ENCODE measurements at regions not wholly inside any gene's neighbourhood (a gene's known extent, or its start where the extent isn't known, plus 50 kb on each side); places are given as distances from the start of the nearest gene placed in this dataset.
"Not testable (repeated sequence)": the region's sequence is repeated elsewhere in the genome, so short reads cannot be mapped to it uniquely, and the experiment has no call there.

DNA sequence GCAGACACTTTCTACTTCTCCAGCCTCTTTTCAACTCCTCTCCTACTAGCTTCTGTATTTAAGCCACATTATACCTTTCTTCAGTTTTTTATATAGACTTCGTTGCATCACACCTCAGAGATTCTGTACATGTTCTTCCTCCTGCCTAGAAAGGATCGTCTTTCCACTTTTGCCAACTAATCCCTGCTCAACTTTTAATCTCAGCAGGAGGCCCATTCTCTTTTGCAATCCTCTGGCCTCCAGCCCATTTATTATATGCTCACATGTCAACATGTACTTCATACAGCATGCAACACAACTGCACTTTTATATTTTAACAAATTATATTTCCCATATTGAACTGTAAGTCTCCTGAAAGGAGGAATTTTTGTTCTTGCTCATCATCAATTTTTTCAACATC lies 476.5 kb upstream of the SMIM31 start:
- not testable (repeated sequence) for DNase-seq (ENCODE audit: low read depth in 4 of 4, low spot score in 3 of 4)

DNA sequence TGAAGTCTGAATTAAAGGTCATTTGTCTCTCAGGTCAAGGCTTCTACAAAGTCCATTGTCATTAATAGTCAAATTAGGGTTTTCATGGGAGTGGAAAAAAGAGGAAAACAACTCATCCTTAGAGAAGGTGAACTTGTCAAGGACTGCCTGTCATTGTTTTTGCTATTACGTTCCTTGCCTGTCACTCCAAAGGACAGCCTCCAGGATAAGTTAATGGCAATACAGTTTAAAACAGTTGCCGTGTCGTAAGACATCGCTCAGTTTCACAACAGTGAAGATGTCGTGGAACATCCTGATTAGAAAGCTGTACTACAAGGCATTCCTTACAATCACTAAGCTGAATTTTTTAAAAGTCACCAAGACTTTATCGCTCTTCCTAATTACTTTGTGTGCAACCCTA lies 466.8 kb upstream of the SMIM31 start:
- DNase-seq (ENCODE audit: low read depth in 4 of 4, low spot score in 3 of 4), result no peak

DNA sequence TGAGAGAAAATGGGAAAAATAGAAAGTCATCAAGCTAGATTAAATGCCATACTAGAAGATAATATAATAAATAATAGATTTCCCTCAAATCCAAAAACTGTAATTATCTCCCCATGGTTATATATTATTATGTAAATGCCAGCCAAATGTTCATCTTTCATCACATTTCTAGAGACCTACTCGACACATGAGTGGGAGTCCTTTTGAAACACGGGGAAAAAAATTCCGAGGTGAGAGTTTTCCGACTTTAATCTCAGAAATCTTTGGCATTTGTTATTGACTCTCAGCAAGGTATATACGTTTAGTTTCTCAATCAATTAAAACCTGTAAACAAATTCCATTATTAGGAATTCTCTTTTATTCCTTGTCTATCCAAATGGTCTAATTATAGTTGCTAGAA lies 465.4 kb upstream of the SMIM31 start:
- DNase-seq (ENCODE audit: low read depth in 4 of 4, low spot score in 3 of 4), result no peak

DNA sequence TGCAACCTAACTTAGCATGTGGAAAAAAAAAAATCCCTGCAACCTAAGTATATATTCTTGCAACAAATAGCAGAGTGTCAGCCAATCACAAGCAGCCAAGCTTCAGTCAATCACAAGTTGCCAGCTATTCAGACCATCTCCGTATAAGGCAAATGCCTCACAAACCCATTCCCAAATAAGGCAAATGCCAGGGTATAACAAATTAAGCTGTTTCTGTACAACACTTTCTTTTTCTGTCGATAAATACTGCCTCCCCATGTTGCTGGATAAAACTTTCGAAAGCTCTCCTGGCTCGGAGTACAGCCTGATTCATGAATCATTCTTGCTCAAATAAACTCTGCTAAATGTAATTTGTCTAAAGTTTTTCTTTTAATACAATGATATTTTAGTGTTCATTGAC lies 460.7 kb upstream of the SMIM31 start:
- DNase-seq (ENCODE audit: low read depth in 4 of 4, low spot score in 3 of 4), result no peak

DNA sequence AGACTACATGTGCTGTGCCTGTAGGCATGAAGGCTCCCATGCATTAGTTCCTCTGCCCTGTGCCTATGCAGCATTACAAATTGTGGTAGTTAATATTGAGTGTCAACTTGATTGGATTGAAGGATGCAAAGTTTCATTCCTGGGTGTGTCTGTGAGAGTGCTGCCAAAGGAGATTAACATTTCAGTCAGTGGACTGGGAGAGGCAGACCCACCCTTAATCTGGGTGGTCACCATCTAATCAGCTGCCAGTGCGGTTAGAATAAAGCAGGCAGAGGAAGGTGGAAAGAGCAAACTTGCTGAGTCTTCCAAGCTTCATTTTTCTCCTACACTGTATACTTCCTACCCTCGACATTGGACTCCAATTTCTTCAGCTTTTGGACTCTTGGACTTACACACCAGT lies 460.2 kb upstream of the SMIM31 start:
- DNase-seq (ENCODE audit: low read depth in 4 of 4, low spot score in 3 of 4), result no peak

DNA sequence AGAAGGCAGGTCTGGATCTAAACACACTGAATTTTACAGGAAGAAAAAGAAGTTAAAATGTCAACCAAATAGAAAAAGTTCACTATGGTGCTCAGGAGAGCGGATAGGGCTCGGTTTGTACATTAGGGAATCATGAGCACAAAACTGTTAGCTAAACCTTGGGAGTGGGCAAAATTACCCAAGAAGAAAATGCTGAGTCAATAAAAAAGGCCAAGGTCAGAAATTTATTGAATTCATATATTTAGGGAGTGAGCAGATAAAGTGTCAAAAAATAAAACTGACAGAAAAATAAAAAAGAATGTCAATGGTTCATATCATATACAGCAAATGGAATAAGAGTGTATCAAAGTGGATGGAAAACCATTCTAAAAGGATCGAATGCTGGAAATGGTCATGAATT lies 452.5 kb upstream of the SMIM31 start:
- no peak for DNase-seq (ENCODE audit: low read depth in 4 of 4, low spot score in 3 of 4)

DNA sequence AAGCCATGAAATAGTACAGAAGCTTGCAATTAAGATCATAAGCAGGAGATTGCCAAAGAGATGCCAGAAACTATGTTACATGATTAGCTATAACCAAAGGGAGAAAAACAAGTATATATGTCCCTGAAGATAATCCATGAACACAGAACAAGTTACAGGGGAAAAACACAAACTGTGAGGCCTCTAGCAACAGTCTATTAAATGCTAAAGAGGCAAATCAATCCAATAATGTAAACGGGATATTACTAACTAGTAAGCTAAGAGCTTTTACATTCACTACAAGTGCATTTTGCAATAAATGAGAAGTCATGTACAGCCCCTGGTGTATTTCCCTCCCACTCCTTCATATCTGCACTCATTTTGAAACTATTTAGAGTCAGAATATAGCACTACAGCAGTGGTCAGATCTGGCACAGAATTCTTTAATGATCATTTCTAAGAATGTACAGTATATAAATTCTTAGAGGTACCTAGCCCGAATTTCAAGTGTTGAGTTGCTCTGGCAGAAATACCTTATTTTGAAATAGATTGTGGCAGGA lies 449.8 kb upstream of the SMIM31 start:
- no peak for DNase-seq (ENCODE audit: low read depth in 4 of 4, low spot score in 3 of 4)

DNA sequence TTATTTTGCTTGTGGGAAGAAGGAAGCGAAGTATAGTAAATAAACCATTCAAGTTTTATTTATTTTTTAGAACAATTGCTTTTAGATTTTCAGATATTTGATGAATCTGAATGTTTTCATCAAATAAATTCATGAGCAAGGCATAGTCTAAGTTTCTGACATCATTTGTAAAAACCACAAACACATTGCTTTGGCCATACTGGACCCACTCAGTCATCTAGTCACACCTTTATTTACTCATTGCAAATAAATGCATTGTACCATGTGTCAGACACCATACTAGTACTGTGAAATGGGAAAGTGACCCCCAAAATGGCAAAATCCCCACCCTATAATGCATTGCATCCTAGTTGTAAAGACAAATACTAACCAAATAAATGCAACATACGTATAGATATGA lies 449.1 kb upstream of the SMIM31 start:
- no peak for DNase-seq (ENCODE audit: low read depth in 4 of 4, low spot score in 3 of 4)

DNA sequence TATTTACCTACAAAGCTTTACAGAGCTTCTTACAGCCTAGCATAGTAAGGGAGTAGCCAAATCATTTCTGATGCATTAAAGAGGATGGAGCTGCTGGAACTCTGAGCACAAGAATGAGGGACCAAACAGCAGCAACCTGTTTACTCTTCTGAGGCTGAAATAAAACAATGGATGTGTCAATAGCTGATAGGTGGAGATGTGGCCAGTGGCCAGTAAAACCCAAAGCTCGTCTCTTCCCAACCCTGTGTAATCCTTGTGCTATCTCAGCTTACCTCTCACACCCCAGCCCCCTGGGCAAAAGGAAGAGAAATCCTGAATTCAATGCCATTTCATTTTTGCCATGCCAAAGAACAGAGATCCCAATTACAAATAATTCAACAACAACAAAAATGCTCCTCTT lies 446.7 kb upstream of the SMIM31 start:
- no peak for DNase-seq (ENCODE audit: low read depth in 4 of 4, low spot score in 3 of 4)

DNA sequence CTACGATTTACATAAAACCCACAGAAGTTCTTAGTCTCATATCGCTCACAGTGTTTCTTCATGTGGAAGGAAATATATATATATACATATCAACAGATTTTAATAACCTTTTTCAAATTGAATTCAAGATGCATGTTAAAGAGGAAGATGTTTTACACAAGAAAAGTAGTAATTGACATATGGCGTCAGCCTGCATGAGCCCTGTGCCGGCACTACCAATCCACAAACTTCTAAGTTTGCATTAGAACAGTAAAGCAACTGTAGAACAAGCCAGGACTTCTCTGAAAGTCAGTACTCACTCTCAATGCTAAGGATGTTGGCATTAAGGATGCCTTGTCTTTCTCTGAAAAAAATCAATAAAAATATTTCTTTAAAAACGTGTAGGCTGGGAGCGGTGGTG lies 441.3 kb upstream of the SMIM31 start:
- DNase-seq (ENCODE audit: low read depth in 4 of 4, low spot score in 3 of 4), result no peak

DNA sequence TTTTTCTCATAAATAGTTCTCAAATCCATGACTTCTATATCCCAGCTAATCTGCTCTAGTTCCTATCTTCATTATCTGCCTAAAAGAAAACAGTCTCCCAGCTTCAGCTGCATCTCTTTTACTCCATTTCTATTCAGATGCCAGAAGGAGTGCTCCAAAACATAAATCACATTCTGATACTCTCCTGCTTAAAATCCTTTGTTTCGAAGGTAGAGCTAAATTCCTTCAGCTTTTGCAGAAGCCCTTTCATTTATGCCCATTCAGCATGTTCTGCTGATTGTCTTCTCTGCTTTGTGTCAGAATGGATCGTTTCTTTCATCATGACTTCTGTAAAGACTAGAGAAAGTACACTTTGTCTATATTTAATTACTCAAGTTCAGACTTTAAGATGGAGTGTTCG lies 440.1 kb upstream of the SMIM31 start:
- no peak for DNase-seq (ENCODE audit: low read depth in 4 of 4, low spot score in 3 of 4)

DNA sequence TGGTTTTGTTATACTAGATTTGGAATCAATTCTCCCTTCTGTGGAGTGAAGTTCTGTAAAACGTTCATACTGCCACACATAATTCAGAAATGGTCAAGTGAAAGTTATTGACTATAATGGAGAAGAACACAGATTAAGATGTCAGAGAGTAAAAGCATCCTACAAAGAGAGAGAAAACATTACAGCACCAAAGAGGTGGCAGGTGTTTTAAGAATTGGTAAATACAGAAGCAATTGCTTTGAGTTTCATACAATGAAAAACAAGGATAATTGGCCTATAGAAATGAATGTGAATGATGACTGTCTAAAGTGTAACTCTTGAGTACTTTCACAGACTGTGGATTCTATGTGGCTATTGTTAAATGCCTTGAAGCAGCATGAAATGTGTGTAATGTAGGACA lies 435.6 kb upstream of the SMIM31 start:
- DNase-seq (ENCODE audit: low read depth in 4 of 4, low spot score in 3 of 4), result no peak

DNA sequence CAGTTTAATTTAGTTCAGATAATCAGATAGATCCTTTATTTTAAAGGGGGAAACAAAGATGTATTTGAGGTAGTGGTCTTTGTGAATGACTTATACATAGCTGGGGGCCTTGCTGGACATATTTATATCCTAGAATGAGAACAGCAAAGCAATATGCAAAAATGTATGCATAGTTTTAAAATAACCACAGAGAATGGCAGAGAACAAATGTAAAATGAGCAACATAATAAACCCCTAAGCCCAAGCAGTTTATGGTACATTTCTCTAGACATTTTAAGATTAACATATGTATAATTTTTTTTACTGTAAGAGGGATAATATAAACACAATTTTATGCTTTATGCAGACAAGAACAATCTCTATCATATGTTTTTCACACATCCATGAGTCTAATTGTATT lies 434.2 kb upstream of the SMIM31 start:
- DNase-seq (ENCODE audit: low read depth in 4 of 4, low spot score in 3 of 4), result no peak

DNA sequence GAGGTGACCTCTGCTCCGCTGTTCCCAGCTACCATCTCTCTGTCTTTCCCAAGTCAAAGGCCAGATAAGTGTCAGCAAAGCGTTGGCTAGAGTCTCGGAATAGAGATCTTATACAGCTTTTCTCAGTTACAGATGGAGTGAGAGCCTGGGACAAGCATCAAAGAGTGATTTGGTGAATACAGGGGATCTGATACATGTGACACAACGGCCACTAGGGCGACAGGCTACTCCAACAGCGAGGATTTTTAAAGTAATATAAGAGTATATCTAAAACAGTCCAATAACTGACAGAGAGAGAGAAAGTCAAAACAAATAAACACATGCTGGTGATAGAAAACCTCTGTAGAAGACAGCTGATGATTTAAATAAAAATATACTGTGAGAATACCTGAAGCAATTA lies 433.1 kb upstream of the SMIM31 start:
- DNase-seq (ENCODE audit: low read depth in 4 of 4, low spot score in 3 of 4), result no peak

DNA sequence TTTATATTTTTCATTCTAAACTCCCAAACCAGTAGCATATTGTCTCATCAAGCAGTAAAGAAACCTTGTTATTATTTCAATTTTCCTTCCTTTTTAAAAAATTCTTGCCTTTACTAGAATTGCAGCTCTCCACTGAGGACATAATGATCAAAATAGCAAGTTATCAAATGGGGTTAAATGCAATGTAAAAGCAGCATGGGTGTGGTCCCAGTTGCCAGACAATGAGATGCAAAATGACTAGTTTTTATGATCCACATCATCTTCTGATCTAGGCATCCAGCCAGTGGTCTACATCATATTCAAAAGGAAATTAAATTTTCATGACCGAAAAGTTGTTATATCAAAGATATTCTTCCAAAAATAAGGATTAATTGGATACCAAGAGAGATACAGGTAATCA lies 427.9 kb upstream of the SMIM31 start:
- no peak for DNase-seq (ENCODE audit: low read depth in 4 of 4, low spot score in 3 of 4)

DNA sequence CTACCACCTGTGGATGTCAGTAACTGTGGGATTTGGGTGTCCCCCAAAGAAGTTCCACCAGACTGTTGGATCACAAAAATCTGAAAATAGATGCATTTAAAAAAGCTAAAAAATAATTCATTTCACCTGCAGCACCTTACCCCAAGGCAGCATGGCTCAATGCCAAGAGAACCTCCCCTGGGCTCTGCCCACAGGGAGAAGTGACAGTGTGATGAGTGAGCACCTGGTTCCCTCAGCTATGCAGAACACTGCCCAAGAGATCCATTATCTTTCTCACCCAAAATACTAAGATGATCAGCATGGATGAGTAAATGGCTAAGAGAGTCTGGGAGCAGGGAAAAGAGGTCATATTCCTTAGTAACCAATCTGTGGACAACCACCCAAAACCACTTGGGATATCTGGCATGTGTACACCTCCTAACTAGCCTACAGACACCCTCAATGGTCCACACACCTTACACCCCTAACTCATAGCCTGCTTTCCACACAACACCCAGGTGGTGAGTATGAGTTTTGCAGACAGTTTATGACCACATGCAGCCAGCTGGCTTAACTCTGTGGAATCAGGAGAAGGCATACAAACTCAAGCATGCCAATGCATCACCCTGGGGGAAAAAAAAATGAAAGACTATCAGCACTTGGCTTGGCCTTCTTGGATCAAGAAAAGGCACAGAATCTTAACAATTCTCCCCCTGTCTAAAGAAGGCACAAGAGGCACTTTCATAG lies 416.5 kb upstream of the SMIM31 start:
- DNase-seq (ENCODE audit: low read depth in 4 of 4, low spot score in 3 of 4), result no peak

DNA sequence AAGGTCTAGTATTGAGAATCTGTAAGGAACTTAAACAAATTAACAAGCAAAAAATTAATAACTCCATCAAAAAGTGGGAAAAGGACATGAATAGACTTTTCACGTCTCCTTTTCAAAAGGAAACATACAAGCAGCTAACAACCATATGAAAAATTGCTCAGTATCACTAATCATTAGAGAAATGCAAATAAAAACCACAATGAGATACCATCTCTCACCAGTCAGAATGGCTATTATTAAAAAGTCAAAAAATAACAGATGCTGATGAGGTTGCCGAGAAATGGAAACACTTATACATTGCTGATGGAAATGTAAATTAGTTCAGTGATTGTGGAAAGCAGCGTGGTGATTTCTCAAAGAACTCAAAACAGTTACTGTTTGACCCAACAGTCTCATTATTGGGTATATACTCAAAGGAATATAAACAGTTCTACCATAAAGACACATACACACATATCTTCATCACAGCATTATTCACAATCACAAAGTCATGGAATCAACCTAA lies 410.4 kb upstream of the SMIM31 start:
- DNase-seq (ENCODE audit: low read depth in 4 of 4, low spot score in 3 of 4), result no peak

DNA sequence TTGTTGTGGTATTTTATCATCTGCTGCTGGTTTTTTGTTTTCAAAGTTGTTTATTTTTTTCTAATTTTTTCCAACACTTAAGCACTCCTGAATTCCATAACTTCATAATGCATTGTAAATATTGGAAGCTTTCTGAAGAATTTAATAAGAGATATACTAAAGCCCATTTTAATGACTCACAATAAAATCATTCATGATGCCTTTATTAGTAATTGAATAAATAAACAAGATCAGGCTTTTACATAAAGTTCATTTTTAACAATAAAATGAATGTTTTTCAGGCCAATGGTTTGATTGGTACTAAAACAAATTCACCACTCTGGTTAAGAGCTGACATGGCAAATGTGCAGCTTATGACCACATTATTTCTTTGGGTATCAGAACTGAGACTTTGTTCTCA lies 408.2 kb upstream of the SMIM31 start:
- DNase-seq (ENCODE audit: low read depth in 4 of 4, low spot score in 3 of 4), result no peak

DNA sequence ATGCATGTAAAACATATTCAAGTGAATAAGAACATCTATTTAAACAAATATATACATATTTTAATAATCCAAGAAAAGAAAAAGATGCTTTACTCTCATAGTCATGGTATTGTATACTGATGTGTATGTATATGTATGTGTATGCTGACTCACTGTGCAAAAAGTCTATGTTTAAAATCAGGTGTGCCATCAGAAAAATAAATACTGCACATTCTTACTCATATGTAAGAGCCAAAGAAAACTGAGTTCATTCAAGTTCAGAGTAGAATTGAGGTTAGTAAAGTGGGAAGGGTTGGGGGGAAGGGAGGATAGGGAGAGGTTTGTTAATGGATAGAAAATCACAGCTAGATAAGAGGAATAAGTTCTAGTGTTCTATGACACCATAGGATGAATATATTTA lies 403.9 kb upstream of the SMIM31 start:
- DNase-seq (ENCODE audit: low read depth in 4 of 4, low spot score in 3 of 4), result no peak

DNA sequence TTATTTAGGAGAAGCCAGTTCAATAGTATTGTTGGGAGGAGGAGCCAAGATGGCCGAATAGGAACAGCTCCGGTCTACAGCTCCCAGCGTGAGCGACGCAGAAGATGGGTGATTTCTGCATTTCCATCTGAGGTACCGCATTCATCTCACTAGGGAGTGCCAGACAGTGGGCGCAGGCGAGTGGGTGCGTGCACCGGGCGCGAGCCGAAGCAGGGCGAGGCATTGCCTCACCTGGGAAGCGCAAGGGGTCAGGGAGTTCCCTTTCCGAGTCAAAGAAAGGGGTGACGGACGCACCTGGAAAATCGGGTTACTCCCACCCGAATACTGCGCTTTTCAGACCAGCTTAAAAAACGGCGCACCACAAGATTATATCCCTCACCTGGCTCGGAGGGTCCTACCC lies 403.2 kb upstream of the SMIM31 start:
- DNase-seq (ENCODE audit: low read depth in 4 of 4, low spot score in 3 of 4), result not testable (repeated sequence)

DNA sequence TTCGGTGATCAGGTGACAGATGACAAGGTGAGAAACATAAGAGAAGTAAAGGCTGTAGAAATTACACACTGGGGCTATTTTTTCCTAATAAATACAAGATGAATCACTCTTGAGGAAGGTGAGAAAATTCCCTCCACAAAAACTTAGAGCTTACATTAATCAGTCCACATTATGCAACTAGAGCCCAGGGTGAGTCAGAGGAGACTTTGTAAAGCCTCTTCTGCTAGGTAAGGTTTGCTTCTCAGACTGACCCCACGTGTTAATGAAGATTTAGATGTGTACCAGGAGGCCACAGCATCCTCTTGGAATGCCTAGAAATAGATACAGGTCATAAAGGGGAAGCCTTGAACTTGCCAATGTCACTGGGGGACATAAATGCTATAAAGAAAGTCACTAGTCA lies 396.0 kb upstream of the SMIM31 start:
- DNase-seq (ENCODE audit: low read depth in 4 of 4, low spot score in 3 of 4), result no peak

DNA sequence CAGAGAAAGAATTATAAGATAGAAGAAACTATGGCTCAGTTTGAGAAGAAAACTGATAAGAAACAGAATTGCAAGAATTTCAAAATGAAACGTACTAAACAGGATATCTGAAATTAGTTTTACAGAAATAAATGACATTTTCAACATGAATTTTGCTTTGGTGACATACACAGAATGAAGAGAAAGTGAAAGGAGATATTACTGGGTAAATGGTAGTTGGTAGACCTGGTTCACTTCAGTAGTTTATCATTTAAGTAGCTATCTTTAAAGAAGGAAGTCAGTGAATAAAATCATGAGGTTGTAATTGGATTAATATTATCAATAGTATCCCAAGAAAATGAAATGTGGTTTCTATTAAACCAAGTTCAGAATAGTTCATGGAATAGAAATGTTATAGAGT lies 395.5 kb upstream of the SMIM31 start:
- DNase-seq (ENCODE audit: low read depth in 4 of 4, low spot score in 3 of 4), result no peak

DNA sequence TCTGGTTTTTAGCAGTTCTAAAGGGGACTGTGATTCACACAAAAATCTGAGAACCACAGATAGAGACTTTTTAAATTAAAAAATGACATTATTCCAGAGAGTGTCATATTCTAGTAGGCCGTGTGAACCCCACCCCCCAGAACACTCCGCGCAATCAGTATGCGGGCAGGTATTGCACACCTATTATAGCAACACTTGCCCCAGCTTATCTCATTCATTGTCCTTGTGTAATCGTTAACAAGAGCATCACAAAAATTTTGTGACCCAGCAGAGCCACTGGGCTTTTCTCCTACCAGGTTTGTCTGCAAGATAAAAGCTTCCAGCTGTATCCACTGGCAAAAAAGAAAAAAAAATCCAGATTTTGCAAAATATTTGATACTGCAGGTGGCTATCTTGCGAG lies 394.1 kb upstream of the SMIM31 start:
- DNase-seq (ENCODE audit: low read depth in 4 of 4, low spot score in 3 of 4), result no peak

All from left renal pelvis (tissue), 4 donors.